NCI-H82 (cell line): ENCODE measurements at regions not wholly inside any gene's neighbourhood (a gene's known extent, or its start where the extent isn't known, plus 50 kb on each side); places are given as distances from the start of the nearest gene placed in this dataset.
"Not testable (repeated sequence)": the region's sequence is repeated elsewhere in the genome, so short reads cannot be mapped to it uniquely, and the experiment has no call there.

ENCODE experiments used
- DNase-seq: peaks from one replicate; lab custom pipeline; 2025; lab: John Stamatoyannopoulos, UW

DNA sequence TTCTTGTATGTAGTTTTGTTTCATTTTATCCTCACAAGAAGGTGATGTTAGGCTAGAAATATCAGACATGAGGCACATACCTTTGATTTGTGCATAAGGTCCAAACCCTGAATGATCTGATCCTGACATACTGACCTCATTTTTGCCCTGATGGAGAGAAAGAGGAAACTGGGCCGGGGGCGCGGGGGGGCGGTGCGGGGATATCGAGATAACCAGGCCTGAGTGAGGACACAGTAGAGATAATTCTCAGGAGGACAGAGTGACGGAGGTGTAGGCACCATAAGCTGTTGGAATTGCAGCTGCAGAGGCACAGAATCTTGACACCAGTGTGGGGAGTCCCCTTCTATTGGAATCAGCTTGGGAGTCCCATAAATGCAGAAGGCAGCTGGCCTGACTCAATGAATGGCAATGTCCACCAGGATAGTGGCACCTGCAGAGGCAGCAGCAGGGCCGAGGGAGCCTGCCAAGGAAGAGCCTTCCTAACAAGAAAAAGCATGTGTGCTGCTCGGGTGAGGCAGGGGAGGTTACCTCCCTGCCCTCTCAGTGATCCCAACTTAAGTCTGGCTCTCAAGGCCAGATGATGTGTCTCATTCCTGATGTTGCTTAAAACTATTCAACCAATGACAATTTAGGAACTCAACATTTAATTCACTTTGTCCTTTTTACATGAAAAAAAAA is 234.3 kb upstream of the MSX2 start:
- DNase-seq, result no peak

DNA sequence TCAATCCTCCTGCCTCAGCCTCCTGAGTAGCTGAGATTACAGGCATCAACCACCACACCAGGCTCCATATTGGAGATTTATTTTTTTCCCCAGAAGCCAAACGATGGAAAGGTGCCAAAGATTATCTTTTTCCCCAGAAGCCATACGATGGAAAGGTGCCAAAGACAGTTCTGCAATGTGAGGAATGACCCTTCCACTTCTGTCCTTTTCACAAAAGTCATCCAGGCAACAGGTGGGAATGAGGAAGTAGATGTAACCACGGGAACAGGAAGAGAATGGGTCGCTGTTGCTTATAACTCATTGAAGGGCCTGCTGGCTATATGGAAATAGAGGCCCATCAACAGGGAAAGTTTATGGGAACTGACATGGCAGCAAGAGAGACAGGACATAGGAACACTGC is 233.7 kb upstream of the MSX2 start:
- DNase-seq, result no peak

DNA sequence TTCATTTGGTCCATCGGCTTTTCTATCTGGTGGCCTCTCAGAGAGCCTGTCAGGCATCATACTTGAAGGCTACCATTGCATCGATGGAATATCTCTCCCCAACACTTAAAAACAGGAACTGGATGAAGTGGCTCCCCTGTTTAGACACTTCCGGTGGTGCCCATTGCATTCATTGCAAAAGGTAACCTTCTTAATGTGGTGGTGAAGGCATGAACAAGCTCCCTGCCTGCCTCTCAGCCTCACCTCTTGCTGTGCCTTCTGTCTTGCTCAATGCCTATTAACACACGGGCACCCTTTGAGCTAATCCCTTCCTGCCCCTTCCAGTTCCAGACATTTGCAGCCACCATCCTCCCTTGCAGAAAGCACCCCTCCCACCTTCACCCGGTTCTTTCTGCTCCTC is 233.1 kb upstream of the MSX2 start:
- no peak for DNase-seq

DNA sequence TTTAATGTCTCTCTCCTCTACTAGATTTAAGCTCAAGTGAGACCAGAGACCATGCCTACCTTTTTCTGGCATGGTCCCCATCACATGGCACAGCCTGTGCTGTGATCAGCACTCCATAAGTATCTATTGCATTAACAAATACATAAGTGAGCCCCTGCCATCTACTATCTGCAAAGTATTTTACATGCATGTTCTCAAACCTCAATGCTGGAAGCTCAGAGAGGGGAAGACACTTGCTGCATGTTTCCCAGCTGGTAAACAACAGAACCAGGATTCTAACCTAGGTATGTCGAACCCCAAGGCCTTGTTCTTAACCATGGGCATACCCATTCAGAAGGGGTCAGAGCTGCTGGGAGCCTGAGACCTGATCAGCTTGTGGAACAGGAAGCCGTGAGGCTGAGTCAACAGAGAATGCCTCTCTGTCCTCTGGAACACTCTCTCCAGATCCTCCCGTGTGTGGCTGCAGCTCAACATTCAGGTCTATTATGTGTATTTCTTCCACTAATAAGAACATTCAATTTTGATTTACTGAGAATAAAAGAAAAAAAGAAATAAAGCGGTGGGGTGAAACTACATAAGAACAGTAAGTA is 232.5 kb upstream of the MSX2 start:
- DNase-seq, result no peak

DNA sequence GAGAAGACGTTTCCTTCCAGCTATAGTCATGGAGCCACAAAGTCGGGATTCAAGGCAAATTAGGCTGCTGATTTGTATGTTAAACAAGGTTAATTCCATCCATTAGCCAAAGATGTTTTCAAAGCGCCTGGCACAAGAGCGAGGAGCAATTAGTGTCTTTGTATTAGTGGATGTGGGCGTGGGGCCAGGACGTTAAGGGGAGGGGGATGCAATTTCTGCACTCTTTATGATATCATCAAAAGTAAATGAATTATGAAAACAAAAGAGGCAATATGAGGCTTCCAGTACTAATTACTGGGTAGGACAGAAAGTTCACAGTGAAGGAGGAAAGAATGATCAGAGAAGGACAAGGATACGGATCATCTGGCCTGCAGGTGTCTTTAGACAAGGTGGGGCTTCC is 230.9 kb upstream of the MSX2 start:
- no peak for DNase-seq

DNA sequence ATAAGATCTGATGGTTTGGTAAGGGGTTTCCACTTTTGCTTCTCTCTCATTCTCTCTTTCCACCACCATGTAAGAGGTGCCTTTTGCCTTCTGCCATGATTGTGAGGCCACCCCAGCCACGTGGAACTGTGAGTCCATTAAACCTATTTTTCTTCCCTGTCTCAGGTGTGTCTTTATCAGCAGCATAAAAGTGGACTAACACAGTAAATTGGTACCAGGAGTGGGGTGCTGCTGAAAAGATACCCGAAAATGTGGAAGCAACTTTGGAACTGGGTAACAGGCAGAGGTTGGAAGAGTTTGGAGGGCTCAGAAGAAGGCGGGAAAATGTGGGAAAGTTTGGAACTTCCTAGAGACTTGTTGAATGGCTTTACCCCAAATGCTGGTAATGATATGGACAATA is 226.4 kb upstream of the MSX2 start:
- not testable (repeated sequence) for DNase-seq

DNA sequence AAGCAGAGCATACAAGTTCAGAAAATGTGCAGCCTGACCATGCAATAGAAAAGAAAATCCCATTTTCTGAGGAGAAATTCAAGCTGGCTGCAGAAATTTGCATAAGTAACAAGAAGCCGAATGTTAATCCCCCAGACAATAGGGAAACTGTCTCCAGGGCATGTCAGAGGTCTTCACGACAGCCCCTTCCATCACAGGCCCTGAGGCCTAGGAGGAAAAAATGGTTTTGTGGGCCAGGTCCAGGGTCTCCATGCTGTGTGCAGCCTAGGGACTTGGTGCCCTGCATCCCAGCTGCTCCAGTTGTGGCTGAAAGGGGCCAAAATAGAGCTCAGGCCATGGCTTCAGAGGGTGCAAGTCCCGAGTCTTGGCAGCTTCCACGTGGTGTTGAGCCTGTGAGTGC is 225.8 kb upstream of the MSX2 start:
- DNase-seq, result not testable (repeated sequence)

DNA sequence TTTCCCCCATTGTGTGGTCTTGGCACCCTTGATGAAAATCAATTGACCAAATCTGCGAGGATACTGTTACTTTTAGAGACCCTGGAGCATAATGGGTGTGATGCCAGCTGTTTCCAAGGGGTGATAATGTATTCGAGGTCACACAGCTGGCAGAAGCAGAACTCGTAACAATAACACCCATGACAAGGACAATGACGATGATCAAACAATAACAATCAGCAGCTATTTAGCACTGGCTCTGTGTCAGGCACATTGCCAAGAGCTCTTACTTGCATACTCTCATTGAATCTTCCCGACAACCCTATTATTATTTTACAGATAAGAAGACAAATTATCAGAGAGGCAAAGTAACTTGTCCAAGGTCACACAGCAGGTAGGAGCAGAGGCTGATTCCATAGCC is 223.7 kb upstream of the MSX2 start:
- no peak for DNase-seq

DNA sequence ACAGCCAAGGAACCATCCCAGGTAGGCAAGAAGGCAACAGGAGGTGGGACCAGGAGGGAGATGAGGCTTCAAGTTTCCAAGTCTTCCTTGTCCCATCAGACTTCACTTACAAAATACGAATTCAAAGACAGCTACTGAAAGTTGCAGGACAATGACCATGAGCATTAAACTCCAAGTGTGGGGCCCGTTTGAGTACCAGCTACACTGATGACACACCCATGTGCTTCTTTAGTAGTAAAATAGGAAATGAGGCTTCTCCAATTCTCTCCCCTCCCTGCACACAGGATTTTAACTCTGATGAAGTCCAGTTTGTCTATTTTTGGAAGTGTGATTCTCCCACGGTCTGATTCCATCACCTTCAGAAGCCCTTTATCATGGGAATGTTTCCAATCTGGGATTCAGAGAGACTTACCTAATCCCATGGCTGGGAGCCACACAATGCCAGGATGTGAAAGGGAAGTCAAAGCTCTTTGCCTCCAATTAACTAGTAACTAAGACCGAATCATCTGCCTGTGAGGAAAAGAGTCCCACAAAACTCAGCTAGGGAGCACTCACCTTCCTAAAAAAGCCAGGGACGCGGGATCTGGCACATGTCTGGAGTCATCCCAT is 222.8 kb upstream of the MSX2 start:
- DNase-seq, result no peak

DNA sequence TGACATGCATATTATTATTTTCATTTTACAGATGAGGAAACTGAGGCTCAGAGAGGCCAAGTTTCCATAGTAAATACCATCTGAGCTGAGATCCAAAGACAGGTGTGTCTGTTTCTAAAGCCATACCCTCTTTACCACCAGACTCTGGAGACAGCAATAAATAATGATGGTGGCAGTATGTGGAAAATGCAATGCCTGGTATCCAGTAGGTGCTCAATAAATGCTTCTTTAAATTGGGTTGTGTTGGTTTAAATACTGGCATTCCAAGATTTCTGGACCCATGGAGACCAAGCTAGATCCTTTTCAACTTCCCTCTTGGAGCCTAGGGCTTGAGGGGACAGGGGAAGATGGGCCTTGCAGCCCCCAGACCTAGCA is 221.3 kb upstream of the MSX2 start:
- no peak for DNase-seq

DNA sequence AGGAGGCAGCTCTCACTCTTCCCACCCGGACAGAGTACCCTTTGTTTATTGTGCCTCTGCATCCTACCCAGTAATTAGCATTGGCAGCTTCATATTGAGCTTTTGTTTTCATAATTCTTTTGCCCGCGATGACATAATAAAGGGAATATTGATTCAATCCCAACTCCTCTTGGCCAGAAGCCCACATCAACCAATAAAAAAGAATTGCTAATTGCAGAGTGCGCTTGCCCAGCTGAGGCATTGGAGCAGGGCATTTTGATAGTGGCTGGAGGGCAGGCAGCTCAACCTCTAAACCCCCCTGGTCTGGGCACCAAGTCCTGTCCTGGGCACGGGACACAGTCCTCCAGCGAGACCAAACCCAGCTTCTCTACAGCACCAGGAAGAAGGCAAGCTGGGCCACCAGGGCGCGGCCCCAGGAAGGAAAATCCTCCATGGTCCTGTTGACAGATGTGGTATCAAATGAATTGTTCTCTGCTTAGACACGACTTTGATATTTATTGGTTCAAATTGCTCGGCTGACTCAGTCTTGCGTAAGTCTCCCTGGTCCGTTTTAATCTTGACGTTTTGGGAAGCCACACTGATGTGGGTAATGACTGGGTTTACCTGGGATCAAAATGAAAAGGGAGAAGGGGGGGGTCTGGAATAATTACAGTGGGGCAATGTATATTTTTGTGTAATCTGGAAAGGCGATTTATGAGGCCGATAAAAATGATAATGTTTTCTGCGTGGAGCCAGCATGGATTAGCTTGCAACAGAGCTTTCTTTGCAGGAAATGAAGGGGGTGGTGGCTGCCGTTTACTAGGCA is 220.7 kb upstream of the MSX2 start:
- DNase-seq, result no peak

DNA sequence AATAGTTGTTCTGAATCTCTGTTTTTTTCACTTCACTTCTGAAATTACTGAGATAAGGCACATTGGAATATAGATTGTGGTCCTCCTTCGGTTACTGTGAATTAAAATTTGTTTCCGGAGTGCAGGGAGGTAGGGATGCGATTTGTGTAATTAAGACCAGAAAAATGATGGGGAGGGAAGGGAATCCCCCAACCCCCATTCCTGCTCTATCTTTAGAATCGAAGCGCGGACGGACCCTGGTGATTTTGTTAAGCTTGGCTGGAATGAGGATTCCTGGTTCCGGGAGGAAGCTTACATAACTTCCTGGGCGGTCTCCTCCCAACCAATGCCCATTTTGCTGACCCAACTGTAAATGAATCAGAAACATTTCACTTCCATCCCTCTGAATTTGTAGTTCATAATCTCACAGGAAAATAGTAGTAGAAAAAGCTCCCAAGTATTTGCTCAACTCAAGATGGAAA is 220.1 kb upstream of the MSX2 start:
- DNase-seq, result no peak

DNA sequence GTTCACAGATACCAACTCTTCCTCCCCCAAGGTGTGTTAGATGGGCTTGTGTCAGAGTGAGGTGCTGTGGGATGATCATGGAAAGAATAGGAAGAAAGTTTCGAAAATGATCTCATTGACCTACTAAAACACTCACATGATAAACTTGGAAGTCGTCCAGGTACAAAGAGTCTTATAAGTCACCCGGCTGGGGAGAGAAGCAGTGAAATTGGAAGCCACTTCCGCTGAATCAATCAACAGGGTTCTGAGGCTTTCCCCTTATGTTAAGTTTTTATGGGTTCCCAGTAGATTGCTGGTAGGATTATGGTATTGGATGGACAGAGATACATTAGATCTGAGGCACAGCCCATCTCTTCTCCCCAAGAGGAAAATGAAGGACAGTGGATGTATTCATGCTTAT is 218.8 kb upstream of the MSX2 start:
- no peak for DNase-seq

DNA sequence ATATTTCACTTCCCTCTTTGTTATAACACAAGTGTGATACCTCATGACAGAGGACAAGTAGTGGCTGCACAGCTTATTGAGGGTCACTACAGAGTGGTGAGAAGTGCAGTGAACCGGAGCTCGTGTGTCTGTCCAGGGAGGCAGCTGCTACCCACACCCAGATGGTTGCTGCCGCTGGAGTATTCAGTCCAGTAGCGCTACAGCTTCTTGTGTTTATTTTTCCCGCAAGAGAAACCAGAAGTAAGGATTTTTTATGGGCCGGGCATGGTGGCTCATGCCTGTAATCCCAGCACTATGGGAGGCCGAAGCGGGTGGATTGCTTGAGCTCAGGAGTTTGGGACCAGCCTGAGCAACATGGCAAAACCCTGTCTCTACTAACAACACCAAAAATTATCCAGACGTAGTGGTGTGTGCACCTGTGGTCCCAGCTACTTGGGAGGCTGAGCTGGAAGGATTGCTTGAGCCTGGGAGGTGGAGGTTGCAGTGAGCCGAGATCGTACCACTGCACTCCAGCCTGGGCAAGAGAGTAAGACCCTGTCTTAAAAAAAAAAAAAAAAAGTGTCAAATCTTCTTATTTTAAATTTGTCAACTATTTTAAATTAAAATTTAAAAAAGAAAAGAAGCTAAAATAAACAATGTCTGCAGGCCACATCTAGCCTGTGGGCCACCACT is 213.5 kb upstream of the MSX2 start:
- DNase-seq, result not testable (repeated sequence)

DNA sequence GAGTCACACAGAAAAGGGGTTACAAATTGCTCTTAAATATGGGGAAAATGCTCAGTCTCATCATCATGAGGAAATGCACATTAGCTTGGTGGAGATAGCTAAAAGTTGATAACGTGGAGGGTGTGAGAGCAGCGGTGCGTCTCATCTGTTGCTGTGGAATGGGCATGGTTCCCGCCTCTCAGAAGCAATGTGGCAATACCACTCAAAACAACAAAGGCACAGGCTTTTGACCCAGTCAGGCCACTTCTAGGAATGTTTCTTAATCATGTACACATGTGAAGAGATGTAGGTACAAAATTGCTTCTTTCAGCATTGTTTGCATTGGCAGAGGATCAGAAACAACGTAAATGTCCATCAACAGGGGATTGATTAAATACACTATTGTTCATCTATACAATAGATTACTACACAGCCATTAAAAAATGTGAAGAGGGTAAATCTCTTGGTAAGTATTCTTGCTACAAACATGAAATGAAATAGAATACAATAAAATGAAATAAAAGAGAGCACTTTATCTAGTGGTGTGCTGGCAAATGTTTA is 212.6 kb upstream of the MSX2 start:
- DNase-seq, result no peak

DNA sequence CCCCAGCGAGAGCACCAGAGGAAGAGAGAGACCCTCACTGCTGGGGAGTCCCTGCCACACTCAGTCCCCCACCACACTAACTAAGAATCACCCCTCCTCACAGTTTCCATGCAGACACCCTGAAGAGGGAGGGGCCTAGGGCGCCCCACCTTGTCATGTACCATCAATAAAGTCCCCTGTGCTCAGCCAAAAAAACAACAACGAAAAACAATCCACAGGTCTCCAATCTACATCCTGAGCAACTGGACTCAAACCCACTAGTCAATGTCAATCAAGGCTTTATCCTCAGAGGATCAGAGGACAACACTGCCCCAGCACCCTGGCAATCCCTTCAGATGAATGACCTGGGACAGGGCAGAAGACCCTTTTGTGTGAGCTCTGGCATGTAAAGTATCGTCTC is 210.1 kb upstream of the MSX2 start:
- no peak for DNase-seq

DNA sequence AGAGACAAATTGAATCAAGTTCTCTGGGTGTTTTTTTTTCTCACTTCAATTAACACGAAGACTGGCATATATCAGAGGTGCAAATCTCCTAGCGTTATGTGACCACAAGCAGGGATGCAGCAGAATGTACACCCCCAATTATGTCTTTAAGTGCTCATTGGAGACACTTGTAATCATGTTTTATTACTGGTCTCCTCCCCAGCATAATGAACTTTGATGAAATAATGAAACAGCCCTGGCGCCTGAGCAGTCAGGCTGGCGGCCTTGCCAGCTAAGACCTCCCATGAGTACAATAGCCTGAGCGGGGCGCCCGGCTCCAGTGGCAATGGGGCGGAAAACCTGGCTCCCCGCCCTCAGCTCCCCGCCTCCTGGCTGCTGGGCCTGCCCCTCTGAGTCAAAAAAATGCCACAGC is 209.4 kb upstream of the MSX2 start:
- DNase-seq, result no peak

DNA sequence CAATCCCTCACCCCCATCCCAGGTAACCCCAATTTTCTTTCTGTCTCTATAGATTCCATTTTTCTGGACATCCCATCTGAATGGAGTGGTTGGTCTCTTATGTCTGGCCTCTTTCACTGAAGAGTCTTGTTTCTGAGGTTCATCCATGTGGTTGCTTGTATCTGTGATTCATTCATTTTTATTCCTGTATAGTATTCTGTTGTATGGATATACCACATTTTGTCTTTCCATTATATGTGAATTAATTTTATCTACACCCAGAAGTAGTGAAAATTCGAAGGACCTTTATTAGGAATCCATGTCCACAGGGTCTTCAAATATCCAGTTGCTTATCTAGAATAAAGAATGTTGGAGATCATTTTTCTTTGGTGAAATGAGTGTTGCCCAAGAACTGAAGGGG is 207.6 kb upstream of the MSX2 start:
- no peak for DNase-seq

DNA sequence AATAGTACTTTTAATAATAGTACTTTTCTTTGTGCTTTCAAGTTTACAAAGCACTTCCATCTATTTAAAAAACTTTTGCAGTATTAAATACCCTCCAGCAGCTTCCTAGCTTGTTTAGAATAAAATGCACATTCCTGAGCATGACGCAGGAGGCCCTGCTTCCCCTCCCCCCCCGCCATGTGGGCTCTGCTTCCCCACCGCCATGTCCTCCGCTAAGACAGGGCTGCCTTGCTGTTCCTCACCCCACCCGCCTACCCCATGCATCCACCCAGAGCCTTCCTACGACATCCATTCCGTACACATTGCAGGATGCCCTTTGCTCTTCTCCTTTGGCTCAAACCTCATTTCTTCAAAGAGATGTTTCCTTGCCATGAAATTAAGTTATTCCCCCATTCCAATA is 205.9 kb upstream of the MSX2 start:
- no peak for DNase-seq

DNA sequence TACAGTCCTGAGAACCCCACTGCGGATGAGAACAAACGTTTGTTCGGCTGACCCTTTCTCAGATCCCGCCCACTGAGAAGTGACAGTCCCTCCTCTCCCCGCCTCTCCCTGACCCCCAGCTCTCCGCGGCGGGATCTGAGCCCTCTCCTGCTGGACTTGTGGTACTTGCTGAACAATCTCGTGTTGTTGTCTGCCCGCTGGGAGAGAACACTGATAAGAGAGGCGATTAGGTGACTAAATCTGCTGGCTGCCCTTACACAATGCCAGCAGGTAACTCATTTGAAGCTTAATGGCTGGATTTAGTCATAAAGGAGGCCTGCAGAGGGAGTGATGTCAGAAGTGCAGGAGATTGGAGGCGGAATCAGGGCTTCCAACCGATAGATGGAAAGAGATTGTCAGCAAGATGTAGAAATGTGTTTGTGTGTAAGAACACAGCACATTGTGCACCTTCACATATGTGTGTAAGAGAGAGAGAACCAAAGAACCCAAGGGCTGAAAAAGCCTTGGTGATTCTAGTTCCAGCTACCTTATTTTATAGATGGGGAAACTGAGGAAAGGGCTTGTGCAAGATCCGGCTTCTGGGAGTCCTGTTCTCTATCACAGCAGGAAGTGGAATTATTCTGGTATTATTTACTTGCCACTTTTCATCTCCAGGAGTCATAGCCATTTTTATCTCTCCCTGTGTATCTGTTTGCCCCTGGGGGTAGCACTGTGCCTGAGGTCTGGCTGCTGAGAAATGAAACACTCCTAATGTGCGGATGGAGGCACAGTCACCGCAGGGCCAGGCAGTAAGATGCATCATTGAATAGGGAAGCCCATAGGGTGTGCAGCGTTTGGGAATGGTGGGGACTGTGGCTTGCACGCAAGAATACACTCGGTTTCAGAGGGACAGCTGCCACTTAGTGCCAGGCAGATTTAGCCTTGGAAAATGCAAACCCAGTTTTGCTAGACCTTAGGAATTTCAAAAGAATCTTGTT is 203.7 kb upstream of the MSX2 start:
- peak; percentile 26 for DNase-seq

DNA sequence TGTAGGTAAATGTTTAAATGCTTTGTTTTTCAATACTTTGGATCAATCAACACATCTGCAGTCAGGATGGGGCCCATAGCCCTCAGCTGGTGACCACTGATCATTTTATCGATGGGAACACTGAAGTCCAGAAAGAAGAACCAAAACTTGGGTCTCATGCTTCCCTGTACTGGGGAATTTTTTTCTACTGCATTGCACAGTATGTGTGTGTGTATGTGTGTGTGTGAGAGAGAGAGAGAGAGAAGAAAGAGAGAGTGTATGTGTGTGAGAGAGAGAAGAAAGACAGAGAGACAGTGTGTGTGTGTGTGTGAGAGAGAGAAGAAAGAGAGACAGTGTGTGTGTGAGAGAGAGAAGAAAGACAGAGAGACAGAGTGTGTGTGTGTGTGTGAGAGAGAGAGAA is 202.9 kb upstream of the MSX2 start:
- no peak for DNase-seq
